ENCODE measurements at regions not wholly inside any gene's neighbourhood (a gene's known extent, or its start where the extent isn't known, plus 50 kb on each side); places are given as distances from the start of the nearest gene placed in this dataset.
"Not testable (repeated sequence)": the region's sequence is repeated elsewhere in the genome, so short reads cannot be mapped to it uniquely, and the experiment has no call there.

GRCh38 chr9:40911647-40912046 is 216.8 kb downstream of the FOXD4L6 start:
- no peaks in the 10 kb centered on the region for H3K27me3 ChIP-seq (ENCODE audit: control insufficient read depth, insufficient read depth, low read length)
- FAIRE-seq (no peak), DNase-seq (no peak)
- no peak for TF ChIP-seq CTCF (IDR thresholded peaks at IDR 0.05; ENCODE audit: borderline replicate concordance, extremely low read depth, insufficient read depth)
- no peak overlapping the region for H3K27ac ChIP-seq (ENCODE audit: low read depth in 2 of 2, low read length in 2 of 2)
- H3K36me3 ChIP-seq (ENCODE audit: control insufficient read depth in 2 of 3, insufficient read depth in 3 of 3, low read length in 3 of 3) = no peaks in the 10 kb centered on the region
- no peaks in the 10 kb centered on the region for H3K4me1 ChIP-seq (ENCODE audit: control insufficient read depth in 2 of 3, insufficient read depth in 2 of 3, low read depth in 1 of 3, low read length in 3 of 3)
- peaks cover 49 to 99% (median 70%) of the 10 kb centered on the region in 3 donors for H3K9me3 ChIP-seq (ENCODE audit: control insufficient read depth in 2 of 3, insufficient read depth in 1 of 3, low read length in 3 of 3)
- intact Hi-C loops (cut with DNase I) = no loop called here
- H3K9ac ChIP-seq (ENCODE audit: low read length in 3 of 3) = no peak overlapping the region
- no peak overlapping the region for H3K4me3 ChIP-seq (ENCODE audit: low read length in 3 of 3)

DNA sequence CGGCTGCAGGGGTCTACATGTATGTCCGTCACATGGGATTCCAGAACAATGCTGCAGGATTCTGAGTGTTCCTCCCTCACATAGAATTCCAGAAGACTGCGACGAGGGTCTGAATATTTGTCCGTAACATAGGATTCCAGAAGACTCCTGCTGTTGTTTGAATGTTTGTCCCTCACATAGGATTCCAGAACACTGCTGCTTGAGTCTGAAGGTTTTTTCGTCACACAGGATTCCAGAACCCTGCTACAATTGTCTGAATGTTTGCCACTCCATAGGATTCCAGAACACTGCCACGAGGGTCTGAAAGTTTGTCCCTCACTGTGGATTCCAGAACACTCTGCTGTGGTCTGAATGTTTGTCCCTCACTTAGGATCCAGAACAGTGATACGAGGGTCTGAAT is 217.5 kb downstream of the FOXD4L6 start:
- H3K9ac ChIP-seq (ENCODE audit: low read length in 3 of 3); DNase-seq; FAIRE-seq; H3K27ac ChIP-seq (ENCODE audit: low read depth in 2 of 2, low read length in 2 of 2); H3K4me3 ChIP-seq (ENCODE audit: low read length in 3 of 3); intact Hi-C loops (cut with DNase I); H3K36me3 ChIP-seq (ENCODE audit: control insufficient read depth in 2 of 3, insufficient read depth in 3 of 3, low read length in 3 of 3); H3K4me1 ChIP-seq (ENCODE audit: control insufficient read depth in 2 of 3, insufficient read depth in 2 of 3, low read depth in 1 of 3, low read length in 3 of 3); H3K27me3 ChIP-seq (ENCODE audit: control insufficient read depth, insufficient read depth, low read length): not testable (repeated sequence)
- peaks cover 49 to 100% (median 75%) of the 10 kb centered on the region in 3 donors for H3K9me3 ChIP-seq (ENCODE audit: control insufficient read depth in 2 of 3, insufficient read depth in 1 of 3, low read length in 3 of 3)

- Histone ChIP-seq H3K9ac (ENCODE audit: low read length in 3 of 3) (no peak overlapping the region), H3K4me1 (ENCODE audit: control insufficient read depth in 2 of 3, insufficient read depth in 2 of 3, low read depth in 1 of 3, low read length in 3 of 3) (no peaks in the 10 kb centered on the region), H3K4me3 (ENCODE audit: low read length in 3 of 3) (peak overlapping the region in 2 of 3 donors; percentile 12 to 13), H3K27me3 (ENCODE audit: control insufficient read depth, insufficient read depth, low read length) (no peaks in the 10 kb centered on the region), H3K27ac (ENCODE audit: low read depth in 2 of 2, low read length in 2 of 2) (no peak overlapping the region), H3K36me3 (ENCODE audit: control insufficient read depth in 2 of 3, insufficient read depth in 3 of 3, low read length in 3 of 3) (no peaks in the 10 kb centered on the region), H3K9me3 (ENCODE audit: control insufficient read depth in 2 of 3, insufficient read depth in 1 of 3, low read length in 3 of 3) (peaks cover 40 to 100% (median 76%) of the 10 kb centered on the region in 3 donors)
- no peak for DNase-seq
- no peak for FAIRE-seq
- no peak for TF ChIP-seq CTCF (IDR thresholded peaks at IDR 0.05; ENCODE audit: borderline replicate concordance, extremely low read depth, insufficient read depth)
- intact Hi-C loops (cut with DNase I) = no loop called here
These were observed 218.7 kb downstream of the FOXD4L6 start for GRCh38 chr9:40909821-40910220.

- H3K36me3 ChIP-seq (ENCODE audit: control insufficient read depth in 2 of 3, insufficient read depth in 3 of 3, low read length in 3 of 3); intact Hi-C loops (cut with DNase I); DNase-seq; H3K27ac ChIP-seq (ENCODE audit: low read depth in 2 of 2, low read length in 2 of 2); H3K9ac ChIP-seq (ENCODE audit: low read length in 3 of 3); H3K4me1 ChIP-seq (ENCODE audit: control insufficient read depth in 2 of 3, insufficient read depth in 2 of 3, low read depth in 1 of 3, low read length in 3 of 3); H3K27me3 ChIP-seq (ENCODE audit: control insufficient read depth, insufficient read depth, low read length); FAIRE-seq: not testable (repeated sequence)
- peaks cover 36 to 100% (median 69%) of the 10 kb centered on the region in 3 donors for H3K9me3 ChIP-seq (ENCODE audit: control insufficient read depth in 2 of 3, insufficient read depth in 1 of 3, low read length in 3 of 3)
- peak overlapping the region in 1 of 3 donors; percentile 3 for H3K4me3 ChIP-seq (ENCODE audit: low read length in 3 of 3)
These were observed 219.4 kb downstream of the FOXD4L6 start for GRCh38 chr9:40909111-40909510.

Data from kidney (tissue), 13 donors.